Embryonic facial prominence (tissue), 1 donor: ENCODE measurements at regions not wholly inside any gene's neighbourhood (a gene's known extent, or its start where the extent isn't known, plus 50 kb on each side); places are given as distances from the start of the nearest gene placed in this dataset.
"Not testable (repeated sequence)": the region's sequence is repeated elsewhere in the genome, so short reads cannot be mapped to it uniquely, and the experiment has no call there.

Experiments used
- DNase-seq: peaks from one replicate; pipeline ENCODE4 v3.0.0-alpha.2; 2016; ENCODE audit errors: extremely low spot score

DNA sequence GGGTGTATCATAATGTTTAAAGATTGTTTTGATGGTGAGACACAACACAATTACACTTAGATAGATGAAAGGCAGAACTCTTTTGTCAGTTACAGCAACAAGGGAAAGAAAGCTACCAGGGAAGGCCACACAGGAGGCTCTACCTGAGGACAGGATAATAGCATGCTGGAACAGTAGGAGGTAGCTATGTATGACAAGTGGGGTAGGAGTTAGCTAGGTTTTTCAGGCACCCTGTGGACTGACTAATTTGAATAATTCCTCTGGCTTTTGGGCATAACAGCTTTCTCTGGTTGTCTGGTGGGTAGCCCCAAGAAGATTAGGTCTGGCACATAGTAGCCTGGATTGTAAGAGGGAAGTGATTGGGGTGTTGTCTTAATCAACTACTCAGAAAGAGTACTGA, 475.4 kb upstream of the CHORDC1 start:
- DNase-seq: no peak

DNA sequence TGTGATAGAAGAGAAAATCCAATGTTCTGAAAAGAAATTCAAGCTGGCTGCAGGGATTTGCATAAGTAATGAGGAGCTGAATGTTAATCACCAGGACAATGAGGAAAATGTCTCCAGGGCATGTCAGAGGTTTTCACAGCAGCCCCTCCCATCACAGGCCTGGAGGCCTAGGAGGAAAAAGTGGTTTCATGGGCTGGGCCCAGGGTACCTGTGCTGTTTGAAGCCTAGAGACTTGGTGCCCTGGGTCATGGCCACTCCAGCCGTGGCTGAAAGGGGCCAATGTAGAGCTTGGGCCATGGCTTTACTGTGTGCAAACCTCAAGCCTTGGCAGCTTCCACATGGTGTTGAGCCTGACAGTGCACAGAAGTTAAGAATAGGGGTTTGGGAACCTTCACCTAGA, 452.6 kb upstream of the CHORDC1 start:
- not testable (repeated sequence) for DNase-seq

GRCh38 chr11:90669094-90669493, 446.2 kb upstream of the CHORDC1 start:
- no peak for DNase-seq

- DNase-seq: no peak
These were observed 445.7 kb upstream of the CHORDC1 start for GRCh38 chr11:90668502-90668901.

DNA sequence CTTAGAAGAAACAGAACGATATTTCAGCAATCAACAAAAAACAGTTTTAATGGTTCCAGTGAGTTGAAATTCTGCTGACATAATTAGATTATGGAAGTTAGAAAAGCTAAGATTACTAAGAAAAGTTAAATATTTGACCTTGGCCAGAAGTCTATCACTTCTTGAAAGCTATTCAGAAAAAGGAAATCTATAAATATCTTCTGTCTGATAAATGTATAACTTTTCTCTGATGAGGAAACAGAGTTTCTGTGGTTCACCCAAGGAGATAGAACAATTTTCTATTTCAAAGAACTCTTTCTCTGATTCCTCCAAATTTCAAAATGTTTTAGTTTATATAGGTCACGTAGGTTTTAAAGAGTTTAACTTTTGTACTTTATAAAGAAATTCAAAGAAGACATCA, 438.4 kb upstream of the CHORDC1 start:
- no peak for DNase-seq

GRCh38 chr11:90656171-90656570, 433.3 kb upstream of the CHORDC1 start:
- DNase-seq: no peak

GRCh38 chr11:90650153-90650552, 427.3 kb upstream of the CHORDC1 start:
- DNase-seq: no peak

DNA sequence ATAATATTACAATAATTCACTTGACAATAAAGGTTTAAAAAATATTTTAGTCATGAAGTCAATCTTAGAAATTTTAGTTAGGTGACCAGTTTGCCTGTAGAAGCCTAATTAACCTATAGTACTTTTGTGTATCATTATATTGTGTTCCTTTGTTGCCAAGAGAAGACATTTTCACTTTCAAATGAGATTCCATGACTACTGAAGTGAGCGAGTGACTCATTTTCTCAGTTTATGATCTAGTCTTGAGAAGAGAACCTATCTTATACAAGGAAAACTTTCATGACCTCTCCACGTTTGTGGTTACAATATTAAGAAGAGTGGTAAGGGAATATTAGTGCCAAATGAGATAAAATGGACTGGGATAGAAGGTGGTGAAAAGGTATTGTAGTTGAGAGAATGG, 423.9 kb upstream of the CHORDC1 start:
- no peak for DNase-seq

DNA sequence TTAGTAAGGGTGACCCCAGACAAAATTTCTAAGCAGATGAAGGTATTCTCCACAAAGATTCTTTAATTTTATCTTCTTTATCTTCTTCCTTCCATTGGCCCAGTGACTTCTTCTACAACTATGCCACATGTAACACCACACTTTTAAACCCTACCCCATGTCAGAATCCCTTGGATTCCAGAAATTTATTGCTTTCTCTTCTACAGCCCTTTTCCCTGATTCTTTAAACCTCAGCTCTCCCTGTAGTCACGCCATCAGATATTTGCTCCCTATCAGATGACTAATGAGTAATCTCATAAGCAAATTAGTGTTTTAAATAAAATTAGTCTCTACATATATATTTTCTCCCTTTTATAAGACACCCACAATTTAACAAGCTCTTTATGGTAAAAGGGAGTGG, 423.4 kb upstream of the CHORDC1 start:
- DNase-seq: no peak

DNA sequence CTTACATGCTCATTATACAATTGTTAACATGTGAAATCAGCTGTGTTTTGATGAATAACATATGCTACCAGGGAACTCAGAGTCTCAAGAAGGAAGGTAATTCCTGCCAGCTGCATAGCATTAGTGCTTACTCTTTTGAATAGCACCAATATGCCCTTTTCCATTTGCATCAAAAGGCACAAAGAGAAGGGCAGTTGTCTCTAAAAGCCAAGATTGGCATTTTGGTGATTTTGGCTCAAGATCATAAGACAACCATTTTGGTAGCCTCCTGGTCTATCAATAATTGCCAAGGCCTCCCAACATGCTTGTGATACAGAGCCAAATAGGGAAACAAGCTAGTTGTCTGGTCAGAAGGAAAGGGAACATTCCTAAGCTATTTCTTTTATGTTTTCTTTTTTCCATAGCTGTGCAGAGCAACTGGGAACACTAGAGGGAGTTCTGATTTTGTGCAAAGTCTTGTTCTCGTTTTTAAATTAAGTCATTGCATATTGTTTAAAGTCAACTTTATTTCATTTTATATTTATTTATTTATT, 416.7 kb upstream of the CHORDC1 start:
- DNase-seq: peak; percentile 65

DNA sequence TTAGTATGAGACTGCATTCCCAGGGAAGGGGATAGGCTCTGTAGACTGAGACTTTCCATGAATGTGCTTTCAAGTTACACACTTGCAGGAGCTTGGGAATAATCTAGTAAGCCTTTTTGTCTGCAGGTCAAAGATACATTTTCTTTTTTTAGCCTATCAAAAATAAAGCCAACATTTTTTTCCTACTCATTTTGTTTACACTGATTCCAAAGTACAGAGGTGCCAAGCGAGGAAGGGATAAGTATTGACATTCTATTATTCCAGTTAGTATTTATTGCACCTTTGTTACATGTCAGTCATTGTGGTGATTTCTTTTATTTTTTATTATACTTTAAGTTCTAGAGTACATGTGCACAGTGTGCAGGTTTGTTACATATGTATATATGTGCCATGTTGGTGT, 413.0 kb upstream of the CHORDC1 start:
- no peak for DNase-seq

GRCh38 chr11:90635151-90635550, 412.3 kb upstream of the CHORDC1 start:
- no peak for DNase-seq

- no peak for DNase-seq
These were observed 407.3 kb upstream of the CHORDC1 start for GRCh38 chr11:90630176-90630575.

DNA sequence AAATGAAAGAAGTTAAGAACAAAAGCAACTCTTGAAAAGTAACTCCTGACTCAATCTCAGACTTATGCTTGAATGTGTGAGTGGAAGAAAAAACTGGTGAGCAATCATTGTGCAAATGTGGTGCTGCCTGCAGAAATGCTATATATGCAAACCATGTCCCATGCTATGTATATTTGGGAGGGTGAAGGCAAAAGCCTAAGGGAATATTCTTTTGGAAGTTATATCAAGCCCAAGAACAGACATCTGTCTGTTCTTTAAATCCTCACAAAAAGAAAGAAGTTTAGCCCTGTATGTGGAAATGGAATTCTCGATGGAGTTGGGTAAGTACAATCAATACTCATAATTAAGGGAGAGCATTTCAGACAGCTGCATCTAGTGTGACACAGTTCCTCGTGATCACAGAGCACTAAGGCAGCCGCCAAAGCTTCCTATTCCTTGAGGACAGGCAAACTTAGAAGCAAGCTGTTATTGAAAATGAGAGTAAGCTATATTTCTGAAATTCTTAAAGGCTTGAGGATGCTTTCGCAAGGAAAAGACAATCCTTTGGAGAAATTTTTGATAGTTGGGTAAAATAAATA, 406.5 kb upstream of the CHORDC1 start:
- DNase-seq: no peak

DNA sequence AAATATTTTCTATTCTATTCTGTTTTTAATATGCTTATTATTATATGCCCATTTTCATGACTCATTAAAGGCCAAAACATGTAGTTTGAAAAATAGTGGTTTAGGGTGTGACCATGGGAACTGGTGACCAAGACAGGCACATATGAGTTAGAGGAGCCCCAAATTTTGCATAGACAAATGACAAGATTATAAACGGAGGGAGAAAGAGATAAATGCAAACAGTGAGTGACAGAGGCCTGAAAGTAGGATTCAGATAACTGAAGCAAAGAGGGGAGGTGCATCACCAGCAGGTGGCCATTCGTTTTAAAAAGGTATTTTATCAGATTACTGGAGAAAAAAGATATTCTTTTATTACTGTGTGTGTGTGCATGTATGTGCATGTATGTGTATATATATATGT, 391.5 kb upstream of the CHORDC1 start:
- no peak for DNase-seq

DNA sequence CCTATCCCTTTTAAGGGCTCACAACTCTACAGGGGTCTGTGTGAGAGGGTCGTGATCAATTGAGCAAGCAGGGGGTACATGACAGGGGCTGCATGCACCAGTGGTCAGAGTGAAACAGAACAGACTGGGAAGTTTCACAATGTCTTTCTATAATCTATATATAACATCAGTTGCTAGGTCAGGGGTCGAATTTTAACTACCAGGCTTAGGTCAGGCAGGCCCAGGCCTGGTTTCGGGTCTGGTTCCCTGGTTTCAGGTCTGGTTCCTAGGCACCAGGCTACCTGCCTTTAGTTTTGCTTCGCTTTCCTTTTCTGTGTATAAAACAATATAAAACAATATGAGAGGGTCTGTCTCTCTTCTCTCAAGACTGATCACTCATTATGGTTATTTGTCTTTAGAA, 390.2 kb upstream of the CHORDC1 start:
- DNase-seq: not testable (repeated sequence)

DNA sequence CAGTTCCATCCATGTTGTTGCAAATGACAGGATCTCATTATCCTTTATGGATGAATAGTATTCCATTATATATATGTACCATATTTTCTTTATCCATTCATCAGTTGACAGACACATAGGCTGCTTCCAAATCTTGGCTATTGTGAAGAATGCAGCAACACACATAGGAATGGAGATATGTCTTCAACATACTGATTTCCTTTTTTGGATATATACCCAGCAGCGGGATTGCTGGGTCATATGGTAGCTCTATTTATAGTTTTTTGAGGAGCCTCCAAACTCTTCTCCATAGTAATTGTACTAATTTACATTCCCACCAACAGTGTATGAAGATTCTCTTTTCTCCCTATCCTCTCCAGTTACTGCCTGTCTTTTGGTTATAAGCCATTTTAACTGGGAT, 383.9 kb upstream of the CHORDC1 start:
- DNase-seq: no peak

DNA sequence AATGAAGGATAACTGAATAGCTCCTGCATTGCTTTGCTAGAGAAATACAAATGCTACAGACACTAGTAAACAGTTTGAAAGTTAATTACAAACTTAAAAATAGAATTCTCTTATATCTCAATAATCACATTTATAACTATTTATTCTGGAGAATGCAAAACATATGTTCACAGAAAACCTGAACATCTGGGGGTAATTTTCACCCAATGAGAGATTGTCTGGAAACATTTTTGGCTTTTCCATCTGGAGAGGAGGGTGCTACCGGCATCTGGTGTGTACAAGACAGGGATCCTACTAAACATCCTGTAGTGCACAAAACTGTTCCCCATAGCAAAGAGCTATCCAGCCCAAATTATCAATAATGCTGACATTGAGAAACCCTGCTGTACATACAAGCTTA, 378.4 kb upstream of the CHORDC1 start:
- no peak for DNase-seq

GRCh38 chr11:90594658-90595057, 371.8 kb upstream of the CHORDC1 start:
- no peak for DNase-seq

DNA sequence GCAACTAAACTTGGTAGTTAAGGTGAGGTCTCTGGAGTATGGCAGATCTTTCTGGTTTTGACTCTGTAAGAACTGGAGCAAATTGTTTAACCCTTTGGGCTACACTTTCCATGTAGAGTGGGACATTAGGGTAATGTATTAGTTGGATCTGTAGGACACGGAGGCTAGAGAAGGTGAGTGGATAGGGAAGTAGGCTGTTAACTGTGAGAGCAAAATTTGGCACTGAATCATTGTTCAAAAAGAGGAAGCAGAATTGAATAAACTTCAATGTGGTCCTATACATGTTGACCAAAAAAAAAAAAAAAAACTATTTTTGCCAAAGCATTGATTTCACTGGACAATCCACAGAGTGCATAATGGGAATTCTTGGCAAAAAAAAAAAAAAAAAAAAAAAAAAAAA, 370.2 kb upstream of the CHORDC1 start:
- DNase-seq: no peak

GRCh38 chr11:90590286-90590685, 367.4 kb upstream of the CHORDC1 start:
- no peak for DNase-seq

GRCh38 chr11:90589735-90590134, 366.9 kb upstream of the CHORDC1 start:
- DNase-seq: no peak

GRCh38 chr11:90587896-90588295, 365.0 kb upstream of the CHORDC1 start:
- DNase-seq: no peak

GRCh38 chr11:90585491-90585890, 362.6 kb upstream of the CHORDC1 start:
- DNase-seq: no peak
